C4-2B (cell line): ENCODE measurements at regions not wholly inside any gene's neighbourhood (a gene's known extent, or its start where the extent isn't known, plus 50 kb on each side); places are given as distances from the start of the nearest gene placed in this dataset.

Source experiments
- H3K27ac ChIP-seq: fragments of 450-650 bp; 2 replicates; pipeline ENCODE4 v1.5.1; 2017
- CTCF ChIP-seq: fragments of 450-650 bp; conservative IDR thresholded peaks from 2 replicates; pipeline ENCODE4 v1.5.1; 2017; ENCODE audit warnings: mild to moderate bottlenecking
- ZFX ChIP-seq: fragments of 450-650 bp; IDR thresholded peaks from 2 replicates; pipeline ENCODE4 v1.6.1; 2017

- TF ChIP-seq CTCF (no peak), ZFX (no peak)
- no peak overlapping the region for H3K27ac ChIP-seq
Observed at GRCh38 chr4:160371446-160371845, 1268.6 kb downstream of the RAPGEF2 start.

GRCh38 chr4:160372390-160372789 is 1269.5 kb downstream of the RAPGEF2 start:
- no peak overlapping the region for H3K27ac ChIP-seq
- TF ChIP-seq CTCF, result no peak

GRCh38 chr4:160373911-160374310 is 1271.0 kb downstream of the RAPGEF2 start:
- no peak overlapping the region for H3K27ac ChIP-seq
- TF ChIP-seq CTCF (no peak), ZFX (no peak)

- H3K27ac ChIP-seq, result no peak overlapping the region
- no peak for TF ChIP-seq CTCF
- TF ChIP-seq ZFX, result no peak
Observed at GRCh38 chr4:160375772-160376452, 1273.0 kb downstream of the RAPGEF2 start.

GRCh38 chr4:160386846-160387245 is 1284.0 kb downstream of the RAPGEF2 start:
- no peak overlapping the region for H3K27ac ChIP-seq
- TF ChIP-seq ZFX, result no peak
- TF ChIP-seq CTCF, result no peak

GRCh38 chr4:160399826-160400225 is 1296.9 kb downstream of the RAPGEF2 start:
- TF ChIP-seq CTCF (no peak), ZFX (no peak)
- no peak overlapping the region for H3K27ac ChIP-seq

GRCh38 chr4:160403081-160403480 is 1300.2 kb downstream of the RAPGEF2 start:
- H3K27ac ChIP-seq, result no peak overlapping the region
- TF ChIP-seq ZFX (no peak), CTCF (no peak)
